ENCODE measurements at regions not wholly inside any gene's neighbourhood (a gene's known extent, or its start where the extent isn't known, plus 50 kb on each side); places are given as distances from the start of the nearest gene placed in this dataset.
"Not testable (repeated sequence)": the region's sequence is repeated elsewhere in the genome, so short reads cannot be mapped to it uniquely, and the experiment has no call there.

DNA sequence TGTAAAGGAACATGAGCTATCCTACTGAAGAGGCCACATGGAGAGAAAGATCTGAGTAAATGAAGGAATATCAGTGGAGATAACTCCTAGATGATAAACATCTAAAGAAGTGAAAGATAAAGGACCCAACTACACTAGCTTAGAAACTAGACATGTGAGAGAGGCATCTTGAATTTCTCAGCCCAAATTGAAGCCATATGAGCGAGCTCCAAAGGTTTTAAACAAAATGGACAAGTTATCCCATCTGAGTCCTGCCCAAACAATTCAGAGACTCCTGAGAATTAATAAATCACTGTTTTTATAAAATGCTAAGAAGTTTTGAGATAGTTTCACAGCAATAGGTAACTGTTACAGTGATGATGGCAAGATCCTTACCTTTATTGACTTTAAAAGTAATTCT lies 438.9 kb downstream of the NAV3 start:
- no peak for DNase-seq

DNA sequence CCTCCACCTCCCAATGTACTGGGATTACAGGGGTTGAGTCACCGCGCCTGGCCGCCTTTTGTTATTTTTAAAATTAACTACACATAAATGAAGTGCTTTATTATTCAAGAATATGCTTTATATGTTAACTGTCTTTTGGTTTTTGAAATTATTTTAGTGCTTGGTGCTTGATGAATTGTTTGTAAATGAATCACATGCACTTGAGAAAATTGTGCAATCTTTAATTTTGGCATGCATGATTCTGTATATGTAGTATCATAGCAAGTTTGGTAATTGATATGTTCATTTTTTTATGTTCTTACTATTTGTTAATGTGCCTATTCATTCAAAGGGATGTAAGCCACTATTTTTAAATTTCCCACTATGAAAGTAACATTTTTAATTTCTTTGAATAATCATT lies 440.9 kb downstream of the NAV3 start:
- no peak for DNase-seq

DNA sequence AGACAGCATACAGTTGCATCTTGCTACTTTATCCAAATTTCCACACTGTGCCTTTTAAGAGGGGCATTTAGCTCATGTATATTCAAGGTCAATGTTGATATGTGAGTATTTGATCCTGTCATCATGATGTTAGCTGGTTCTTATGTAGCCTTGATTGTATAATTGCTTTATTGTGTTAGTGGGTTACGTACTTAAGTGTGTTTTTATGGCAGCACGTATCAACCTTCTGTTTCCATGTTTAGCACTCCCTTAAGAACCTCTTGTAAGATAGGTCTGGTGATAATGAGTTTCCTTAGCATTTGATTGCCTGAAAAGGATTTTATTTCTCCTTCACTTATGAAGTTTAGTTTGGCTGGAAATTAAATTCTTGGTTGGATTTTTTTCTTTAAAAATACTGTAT lies 445.2 kb downstream of the NAV3 start:
- no peak for DNase-seq

DNA sequence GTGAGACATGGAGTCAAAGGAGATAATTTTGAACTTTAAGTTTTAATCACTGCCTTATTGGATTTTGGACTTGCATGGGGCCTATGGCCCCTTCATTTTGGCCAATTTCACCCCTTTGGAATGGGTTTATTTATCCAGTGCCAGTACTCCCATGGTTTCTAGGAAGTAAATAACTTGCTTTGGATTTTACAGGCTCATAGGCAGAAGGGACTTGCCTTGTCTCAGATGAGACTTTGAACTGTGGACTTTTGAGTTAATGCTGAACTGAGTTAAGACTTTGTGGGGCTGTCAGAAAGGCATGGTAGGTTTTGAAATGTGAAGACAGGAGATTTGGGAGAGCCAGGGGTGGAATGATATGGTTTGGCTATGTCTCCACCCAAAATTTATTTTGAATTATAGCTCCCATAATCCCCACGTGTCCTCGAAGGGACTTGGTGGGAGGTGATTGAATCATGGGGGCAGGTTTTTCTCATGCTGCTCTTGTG lies 448.1 kb downstream of the NAV3 start:
- DNase-seq, result no peak

DNA sequence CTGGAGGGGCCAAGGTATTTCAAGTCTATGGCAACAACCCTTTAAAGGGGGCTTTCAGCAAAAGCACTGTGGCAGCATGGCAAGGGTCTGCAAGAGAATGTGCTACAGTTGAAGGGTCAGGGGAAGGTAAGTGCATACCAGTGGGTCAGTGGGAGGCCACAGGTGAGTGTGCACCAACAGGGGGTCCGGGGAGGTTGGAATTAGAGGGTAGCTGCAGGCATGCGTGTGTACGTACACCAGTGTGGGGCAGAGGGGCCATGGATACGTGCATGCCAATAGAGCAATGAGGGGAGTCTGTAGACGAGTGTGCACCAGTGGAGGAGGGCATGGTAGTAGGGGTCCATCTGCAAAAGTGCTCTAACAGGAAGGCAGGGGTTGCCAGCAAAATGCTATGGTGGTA lies 448.9 kb downstream of the NAV3 start:
- no peak for DNase-seq

DNA sequence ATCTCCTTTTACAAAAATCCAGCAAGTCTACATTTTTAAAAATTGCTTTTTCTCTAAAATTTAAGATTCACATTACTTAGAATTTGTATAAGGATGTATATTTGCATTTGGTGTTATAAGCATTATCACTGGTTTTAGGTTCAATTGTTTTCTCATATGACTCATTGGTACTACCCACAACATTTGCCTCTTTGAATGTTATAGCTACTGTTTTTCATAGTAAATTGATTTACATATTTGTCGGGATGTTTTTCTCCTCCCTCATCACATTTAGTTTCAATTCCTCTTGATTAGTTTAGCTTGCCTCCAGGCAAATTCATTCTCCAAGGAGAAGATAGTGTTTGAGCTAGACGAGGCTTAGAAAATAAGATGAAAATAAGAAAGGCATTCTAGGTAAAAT lies 450.4 kb downstream of the NAV3 start:
- not testable (repeated sequence) for DNase-seq

DNA sequence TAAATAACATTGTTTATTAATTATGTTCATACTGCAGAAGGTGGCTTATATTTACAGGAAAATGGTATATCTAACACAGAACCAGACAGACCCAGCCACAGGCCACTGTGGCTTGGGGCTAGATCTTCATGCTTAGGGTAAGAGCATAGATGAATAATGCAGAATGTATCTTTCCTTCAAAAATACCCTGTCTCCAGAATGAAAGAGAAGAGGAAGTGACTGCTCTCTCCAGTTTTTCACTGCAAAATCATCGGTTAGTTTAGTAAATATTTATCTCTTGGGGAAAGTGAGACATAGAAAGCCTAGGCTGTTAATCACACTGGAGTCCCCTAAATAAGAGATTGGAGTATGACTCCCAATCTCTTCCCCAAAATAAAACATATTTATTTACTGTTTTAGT lies 453.7 kb downstream of the NAV3 start:
- no peak for DNase-seq

DNA sequence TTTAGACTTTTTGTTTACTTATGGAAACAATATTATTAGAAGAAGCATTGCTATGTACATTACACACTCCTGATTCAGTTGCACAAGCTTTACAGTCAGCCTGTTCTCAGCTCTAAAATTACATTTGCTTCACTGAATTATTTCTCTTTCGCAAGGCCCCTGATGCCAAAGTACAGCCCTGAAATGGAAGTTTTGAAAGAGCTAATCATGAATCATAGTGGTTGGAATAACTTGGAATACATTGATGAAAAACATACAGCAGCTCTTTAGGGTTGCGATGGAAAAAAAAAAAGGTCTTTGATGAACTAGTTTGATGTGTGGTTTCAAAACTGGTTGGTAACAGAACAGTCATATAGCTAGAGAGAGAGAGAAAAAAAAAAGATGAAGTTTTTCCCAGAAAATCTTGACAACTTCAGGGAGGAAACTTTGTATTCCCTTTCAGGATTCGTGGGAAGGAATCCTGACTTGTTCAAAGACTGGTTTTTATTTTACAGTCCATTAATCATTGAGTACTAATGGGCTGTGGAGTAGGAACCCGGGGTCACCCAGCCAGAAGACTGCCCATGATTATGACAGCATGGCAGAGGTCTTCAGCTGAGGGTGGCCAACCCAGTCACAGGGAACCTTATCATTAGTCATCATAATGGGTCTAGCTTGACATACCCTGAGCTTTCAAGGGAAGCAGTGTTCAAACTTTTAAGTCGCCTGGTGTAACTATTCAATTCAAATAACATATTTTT lies 460.1 kb downstream of the NAV3 start:
- no peak for DNase-seq

DNA sequence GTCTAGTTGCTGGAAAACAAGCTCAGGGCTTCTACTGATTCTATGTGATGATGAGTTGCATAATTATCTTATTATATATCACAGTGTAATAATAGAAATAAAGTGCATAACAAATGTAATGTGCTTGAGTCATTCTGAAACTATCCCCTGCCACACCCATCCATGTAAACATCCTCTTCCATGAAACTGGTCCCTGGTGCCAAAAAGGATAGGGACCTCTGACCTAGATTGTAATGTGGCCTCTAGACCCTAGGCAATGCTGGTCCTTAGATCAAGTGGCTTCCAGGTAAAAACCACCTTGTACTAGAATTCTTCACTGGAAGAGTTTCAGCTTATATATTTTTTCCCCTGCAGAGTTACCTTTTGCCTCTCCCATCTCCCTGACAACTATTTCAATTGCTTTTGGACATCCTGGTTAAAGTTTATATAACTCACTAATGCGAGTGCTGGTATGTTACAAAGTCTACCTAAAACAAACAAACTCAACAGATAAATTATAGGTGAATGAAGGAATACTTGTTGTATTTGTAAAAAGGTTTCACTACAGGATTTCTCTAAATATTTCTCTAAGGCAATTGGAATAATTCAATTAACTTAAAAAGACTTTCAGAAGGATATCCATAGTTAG lies 462.5 kb downstream of the NAV3 start:
- no peak for DNase-seq

DNA sequence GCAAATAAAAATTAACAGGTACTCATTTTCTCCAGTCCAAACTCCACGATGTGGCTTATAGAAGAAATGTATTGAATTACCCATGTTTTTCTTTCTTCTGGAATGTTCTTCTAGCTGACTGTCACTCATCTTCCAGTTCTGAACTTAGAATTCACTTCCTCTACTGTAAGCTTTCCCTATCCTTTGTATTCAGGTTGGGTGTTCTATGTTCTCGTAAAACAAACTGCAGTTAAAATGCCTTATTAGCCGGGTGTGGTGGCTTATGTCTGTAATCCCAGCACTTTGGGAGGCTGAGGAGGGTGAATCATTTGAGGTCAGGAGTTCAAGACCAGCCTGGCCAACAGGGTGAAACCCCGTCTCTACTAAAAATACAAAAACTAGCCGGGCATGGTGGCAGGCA lies 470.6 kb downstream of the NAV3 start:
- DNase-seq, result not testable (repeated sequence)

DNA sequence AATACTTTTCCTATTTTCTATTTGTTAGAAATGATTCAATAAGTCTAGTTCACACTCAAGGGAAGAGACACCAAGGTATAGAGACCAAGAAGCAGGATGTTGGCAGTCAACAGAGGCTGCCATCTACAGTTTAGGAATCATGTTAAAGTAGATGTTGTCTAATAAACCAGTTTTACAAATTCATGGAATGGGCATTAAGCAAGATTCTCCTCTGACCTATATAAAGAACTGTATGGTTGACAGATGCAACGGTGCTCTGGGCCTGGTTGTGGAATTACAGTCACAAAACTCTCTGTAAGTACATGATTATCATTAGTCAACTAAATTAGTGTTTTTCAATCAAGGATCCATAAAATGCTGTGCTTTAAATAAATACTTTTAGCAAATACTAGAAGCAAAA lies 475.1 kb downstream of the NAV3 start:
- no peak for DNase-seq

DNA sequence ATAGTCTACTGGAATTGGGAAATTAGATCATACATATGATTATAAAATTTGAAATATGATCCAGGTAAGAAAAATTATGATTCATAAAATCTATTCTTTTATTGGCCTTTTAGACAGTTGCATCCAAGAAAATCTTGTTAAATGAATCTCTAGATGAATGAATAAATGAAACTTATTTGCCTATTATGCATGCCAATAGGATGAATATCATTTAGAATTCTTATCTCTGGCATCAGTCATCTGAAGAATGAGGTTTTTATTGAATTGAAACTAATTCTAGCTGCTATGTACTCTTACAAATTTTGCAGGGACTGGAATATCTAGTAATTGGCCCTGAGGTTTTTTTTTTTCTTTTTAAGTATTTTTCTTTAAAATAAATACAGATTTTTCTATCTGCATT lies 475.5 kb downstream of the NAV3 start:
- DNase-seq, result no peak

DNA sequence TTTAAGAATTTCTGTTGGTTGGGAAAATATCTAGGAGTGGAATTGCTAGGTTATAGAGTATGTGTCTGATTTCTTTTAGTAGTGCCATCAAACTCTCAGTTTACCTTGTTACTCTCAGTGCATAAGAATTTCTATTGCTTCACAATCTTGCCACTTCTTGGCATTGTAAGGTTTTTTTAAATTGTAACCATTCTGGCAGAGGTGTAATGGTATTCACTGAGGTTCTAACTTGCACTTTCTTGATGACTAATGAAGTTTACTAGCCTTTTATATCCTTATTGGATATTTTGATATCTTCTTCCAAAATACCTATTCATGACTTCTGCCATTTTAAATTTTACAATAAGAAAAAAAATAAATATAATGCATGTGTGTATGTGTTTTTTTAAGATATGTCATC lies 478.0 kb downstream of the NAV3 start:
- DNase-seq, result no peak

DNA sequence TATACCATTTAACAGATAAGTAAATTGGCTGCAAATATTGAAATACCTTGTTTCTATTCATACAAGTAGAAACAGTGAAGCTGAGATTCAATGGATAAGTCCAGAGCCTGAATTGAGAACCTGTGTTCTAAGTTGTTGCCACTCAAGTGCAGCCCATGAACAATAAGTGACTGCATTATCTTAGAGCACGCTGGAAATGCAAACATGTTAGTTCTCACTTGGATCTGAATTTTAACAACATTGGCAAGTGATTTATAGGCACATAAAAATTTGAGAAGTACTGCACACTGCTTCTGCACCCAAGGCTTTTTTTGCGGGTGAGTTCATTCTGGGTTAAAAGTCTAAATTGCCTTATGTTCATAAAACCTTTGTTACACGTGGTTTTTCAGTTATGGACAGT lies 484.3 kb downstream of the NAV3 start:
- DNase-seq, result no peak

DNA sequence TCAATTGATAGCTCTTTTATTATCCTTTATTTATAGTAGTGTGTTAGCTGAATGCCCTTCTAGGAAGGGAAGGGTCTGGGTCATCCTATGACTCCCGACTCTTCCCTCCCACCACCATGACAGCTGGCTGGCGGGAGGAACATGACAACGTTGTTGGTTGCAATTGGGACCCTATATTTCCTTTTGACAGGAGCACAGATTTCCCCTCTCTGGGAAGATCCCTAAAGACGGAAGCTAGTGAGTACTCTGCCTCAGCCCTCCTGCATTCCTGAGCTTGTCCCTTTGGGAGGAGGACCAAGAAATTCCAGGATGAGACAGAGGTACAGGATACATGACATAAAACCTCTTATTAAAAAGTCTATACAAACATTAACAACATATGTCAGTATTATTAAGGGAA lies 485.4 kb downstream of the NAV3 start:
- no peak for DNase-seq

DNA sequence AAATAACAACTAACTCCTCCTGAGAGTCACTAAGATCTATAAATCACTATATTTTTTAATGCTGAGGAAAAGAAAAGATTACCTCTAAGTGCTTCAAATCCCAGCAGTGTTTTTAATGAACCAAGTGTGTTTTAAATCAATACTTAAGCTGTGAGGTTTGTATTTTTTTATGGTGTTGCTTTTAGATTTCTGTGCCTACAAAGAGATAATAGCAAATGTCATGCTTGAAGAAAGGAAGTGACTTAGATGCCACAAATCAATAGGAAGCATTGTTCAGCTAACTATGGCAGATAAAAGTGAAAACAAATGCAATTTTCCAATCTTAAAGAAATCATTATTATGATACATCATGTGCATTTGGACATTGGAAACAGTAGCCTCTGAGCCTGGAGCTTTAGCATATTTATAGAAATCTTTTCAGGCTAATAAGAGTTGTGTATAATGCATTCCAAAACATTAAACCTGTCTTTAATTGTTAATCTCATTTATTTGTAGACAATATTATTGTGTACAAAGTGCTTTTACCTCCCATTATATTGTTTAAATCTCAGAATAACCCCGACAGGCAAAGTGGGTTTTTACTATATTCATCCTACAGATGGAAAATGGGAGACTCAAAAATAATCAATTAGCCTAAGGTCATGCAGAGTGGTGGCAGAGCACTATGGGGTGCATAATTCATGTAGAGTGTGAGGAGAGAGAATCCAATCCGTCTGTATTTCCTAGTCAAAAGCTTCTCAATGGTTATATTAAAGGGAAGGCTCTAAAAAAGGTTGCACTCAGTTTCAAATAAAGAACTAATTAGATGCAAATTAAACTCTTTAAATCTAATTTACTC lies 486.2 kb downstream of the NAV3 start:
- DNase-seq, result no peak

DNA sequence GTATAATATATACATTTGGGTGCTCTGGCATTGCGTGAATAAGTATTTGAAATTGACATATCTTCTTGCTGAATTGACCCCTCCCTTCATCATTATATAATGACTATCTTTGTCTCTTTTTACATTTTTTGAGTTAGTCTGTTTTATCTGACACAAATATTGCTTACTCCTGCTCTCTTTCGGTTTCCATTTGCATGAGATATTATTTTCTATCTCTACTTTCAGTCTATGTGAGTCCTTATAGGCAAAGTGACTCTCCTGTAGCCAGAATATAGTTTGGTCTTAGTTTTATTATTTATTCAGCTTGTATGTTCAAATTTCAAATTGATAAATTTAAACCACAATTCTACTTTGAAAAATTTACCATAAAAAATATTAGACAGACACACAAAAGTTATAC lies 491.0 kb downstream of the NAV3 start:
- DNase-seq, result no peak

DNA sequence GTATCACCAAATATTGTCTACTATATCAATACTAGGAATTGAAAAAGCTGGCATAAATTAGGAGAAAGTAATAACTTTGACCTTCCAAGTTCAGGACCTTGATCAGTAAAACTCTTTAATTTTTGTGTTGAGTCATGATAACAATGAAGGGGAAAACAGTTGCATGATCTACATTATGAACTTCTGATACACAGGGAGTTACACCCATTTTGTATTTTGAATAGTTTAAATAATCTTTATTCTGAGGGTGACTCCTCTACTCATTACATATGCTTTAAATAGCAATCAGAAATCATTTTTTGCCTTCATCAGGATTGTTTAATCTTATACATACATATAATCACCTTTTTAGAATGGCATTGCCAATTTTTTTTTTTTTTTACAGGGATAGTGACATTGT lies 492.5 kb downstream of the NAV3 start:
- DNase-seq, result no peak

DNA sequence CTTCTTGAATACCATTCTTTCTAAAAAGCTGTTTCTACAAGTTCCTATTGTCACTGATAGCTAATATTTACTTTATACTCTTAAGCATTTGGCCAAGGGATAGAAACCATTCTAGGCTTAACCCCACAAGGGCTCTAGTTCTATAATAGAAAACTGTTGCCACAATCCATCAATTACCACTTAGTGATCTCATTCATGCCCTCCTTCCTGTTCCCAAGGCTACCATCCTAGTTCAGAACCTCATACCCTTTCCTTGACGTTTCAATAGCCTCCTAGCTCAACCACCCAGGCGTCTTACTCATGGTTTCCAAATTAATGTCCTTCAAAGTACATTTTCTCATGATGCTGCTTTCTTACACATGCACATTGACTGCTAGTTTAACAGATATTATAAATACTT lies 493.5 kb downstream of the NAV3 start:
- DNase-seq, result no peak

DNA sequence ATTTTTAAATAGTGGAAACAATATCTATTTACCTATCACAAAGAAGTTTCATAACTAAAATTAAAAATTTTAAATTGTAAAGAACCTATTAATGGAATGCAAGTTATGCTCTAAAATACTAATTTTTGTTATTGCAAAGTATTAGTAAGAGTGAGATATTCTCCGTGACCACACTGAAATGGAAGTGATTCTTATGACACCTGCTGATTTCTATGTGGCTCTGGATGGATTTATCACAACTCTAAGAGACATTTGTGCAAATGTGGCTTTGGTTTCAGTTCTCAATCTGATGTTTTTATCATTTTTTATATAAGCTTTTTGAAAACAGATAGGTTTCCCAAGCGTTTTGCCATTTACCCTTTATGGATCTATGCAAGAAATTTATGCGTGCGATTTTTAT lies 497.8 kb downstream of the NAV3 start:
- no peak for DNase-seq

DNA sequence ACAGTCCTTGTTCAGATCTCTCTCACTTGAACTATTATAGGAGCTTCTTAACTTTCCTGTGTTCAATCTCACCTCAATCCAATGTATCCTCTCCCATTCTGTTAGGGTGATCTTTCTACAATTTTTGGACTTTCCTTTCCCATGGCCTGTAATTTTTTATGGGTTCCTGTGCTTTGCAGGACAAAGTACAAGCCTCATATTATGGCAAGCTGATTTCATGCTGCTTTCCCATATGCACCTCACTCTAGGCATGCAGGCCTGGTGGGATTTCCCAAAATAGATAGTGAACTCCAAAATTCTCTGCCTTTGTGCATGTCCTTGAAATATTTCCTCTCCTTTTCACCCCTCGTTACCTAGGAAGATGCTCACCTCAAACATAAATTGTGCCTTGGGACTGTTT lies 499.4 kb downstream of the NAV3 start:
- DNase-seq, result no peak

DNA sequence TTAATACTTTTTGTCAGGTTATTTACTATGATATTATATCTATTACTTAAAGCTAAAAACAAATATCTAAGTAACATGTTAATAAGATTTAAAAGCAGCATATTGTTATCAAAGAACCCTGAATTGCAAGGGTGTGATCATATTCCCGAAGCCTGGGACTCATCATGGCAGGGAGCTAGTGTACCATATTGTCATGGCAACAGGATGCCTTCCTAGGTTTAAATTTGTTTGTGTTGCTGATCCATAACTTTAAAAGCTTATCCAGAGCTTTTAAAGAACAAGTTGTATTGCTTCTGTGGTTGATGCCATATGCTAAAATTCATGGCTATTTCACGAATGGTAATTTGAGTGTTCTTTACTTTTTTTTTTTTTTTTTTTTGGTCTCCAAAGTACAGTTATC lies 500.5 kb downstream of the NAV3 start:
- DNase-seq, result no peak

DNA sequence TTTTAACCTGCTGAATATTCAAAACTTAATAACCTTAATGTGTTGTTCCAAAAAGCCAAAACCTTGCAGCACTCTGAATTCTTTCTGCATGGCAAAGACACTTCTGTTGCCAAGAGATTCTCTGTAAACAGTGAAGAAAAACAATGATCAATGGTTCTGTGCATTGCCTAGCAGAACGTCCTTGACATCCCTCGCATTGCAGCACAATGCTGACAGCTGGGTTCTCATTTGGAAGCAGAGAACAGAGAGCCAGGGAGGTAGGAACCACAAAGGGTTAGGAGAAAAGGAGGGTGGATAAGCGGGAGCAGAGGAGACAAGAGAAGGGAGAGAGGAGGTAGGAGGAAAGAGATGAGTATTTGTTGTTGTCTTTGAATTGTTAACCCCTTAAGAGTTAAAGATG lies 501.1 kb downstream of the NAV3 start:
- no peak for DNase-seq

Measured in COR-L47 (cell line).